DOHH2 (cell line): ENCODE measurements at regions not wholly inside any gene's neighbourhood (a gene's known extent, or its start where the extent isn't known, plus 50 kb on each side); places are given as distances from the start of the nearest gene placed in this dataset.
"Not testable (repeated sequence)": the region's sequence is repeated elsewhere in the genome, so short reads cannot be mapped to it uniquely, and the experiment has no call there.

Source experiments
- EZH2phosphoT487 ChIP-seq: fragments of 200-600 bp; sonication (generic); IDR thresholded peaks from 2 replicates; pipeline ENCODE4 v1.6.1; 2017; ENCODE audit warnings: borderline replicate concordance, mild to moderate bottlenecking, antibody characterized with exemption, low read length, moderate library complexity, mixed read lengths
- TF ChIP-seq, protein P1 (sequence below): fragments of 200-600 bp; sonication (generic); IDR thresholded peaks from one replicate; pipeline ENCODE4 v1.5.1; 2014; ENCODE audit warnings: antibody characterized with exemption, mild to moderate bottlenecking, low read depth, low read length; ENCODE audit not compliant: poor library complexity, severe bottlenecking

DNA sequence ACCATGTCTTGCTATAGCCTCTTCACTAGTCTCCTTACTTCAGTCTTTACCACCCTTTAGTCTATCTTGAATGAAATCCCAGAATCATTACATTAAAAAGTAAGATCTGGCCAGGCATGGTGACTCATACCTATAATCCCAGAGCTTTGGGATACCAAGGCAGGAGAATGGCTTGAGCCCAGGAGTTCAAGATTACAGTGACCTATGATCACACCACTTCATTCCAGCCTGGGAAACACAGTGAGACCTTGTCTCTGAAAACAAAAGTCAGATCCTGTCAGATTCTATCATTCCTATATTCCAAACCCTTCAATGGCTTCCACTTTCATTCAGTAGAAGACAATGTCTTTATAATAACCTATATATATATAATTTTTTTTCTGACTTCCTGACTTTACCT lies 237.7 kb downstream of the UBE2NL start:
- TF ChIP-seq, protein P1, sequence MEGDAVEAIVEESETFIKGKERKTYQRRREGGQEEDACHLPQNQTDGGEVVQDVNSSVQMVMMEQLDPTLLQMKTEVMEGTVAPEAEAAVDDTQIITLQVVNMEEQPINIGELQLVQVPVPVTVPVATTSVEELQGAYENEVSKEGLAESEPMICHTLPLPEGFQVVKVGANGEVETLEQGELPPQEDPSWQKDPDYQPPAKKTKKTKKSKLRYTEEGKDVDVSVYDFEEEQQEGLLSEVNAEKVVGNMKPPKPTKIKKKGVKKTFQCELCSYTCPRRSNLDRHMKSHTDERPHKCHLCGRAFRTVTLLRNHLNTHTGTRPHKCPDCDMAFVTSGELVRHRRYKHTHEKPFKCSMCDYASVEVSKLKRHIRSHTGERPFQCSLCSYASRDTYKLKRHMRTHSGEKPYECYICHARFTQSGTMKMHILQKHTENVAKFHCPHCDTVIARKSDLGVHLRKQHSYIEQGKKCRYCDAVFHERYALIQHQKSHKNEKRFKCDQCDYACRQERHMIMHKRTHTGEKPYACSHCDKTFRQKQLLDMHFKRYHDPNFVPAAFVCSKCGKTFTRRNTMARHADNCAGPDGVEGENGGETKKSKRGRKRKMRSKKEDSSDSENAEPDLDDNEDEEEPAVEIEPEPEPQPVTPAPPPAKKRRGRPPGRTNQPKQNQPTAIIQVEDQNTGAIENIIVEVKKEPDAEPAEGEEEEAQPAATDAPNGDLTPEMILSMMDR = not testable (repeated sequence)
- TF ChIP-seq EZH2phosphoT487 = not testable (repeated sequence)
